Caki2 (cell line): ENCODE measurements at regions not wholly inside any gene's neighbourhood (a gene's known extent, or its start where the extent isn't known, plus 50 kb on each side); places are given as distances from the start of the nearest gene placed in this dataset.
"Not testable (repeated sequence)": the region's sequence is repeated elsewhere in the genome, so short reads cannot be mapped to it uniquely, and the experiment has no call there.

Experiments used
- DNase-seq: peaks from one replicate; pipeline ENCODE4 v3.0.0-alpha.2; 2015; ENCODE audit warnings: low read depth
- in situ Hi-C: cut with HindIII; loops from 2 replicates; pipeline ENCODE4 v1.10.0; 2016; ENCODE audit warnings: low sequenced_read_pairs, low pct_unique_long_range_greater_than_20kb, mixed read lengths

DNA sequence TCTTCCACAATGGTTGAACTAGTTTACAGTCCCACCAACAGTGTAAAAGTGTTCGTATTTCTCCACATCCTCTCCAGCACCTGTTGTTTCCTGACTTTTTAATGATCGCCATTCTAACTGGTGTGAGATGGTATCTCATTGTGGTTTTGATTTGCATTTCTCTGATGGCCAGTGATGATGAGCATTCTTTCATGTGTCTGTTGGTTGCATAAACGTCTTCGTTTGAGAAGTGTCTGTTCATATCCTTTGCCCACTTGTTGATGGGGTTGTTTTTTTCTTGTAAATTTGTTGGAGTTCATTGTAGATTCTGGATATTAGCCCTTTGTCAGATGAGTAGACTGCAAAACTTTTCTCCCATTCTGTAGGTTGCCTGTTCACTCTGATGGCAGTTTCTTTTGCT is 319.9 kb downstream of the FBXO8 start:
- DNase-seq, in situ Hi-C loops: not testable (repeated sequence)

DNA sequence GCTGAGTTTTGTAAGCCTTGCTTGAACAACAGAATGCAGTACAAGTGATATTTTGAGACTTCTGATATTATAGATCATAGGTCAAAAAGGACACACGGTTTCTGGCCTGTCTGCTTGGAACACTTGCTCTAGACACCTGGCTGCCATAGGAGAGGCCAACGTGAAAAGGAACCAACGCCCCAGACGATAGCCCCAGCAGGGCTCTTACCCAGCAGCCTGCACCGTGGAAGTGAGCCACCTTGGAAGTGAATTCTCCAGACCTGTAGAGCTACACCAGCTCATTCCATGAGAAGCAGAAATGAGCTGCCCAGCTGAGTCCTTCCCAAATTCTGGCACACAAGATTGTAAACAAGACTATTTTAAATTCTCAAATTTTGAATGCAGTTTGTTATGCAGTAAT is 323.1 kb downstream of the FBXO8 start:
- no peak for DNase-seq
- in situ Hi-C loops, result no loop called here

DNA sequence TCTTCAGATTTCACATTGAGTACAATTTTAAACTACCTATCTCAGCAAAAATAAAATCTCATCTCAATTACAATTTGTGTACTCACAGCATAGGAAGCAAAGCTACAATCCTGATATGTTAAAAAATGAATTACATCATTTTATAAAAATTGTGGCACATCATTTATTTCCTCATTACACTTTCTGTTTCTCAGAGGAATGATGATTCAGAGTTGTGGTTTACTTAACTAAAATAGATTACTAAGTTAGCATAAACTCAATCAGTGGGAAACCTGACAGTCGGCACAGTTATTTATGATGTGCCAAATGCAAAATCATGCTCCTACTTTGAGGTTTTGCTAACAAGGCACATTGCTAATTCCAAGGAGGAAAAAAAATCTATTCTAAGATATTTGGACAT is 325.0 kb downstream of the FBXO8 start:
- in situ Hi-C loops, result no loop called here
- no peak for DNase-seq

DNA sequence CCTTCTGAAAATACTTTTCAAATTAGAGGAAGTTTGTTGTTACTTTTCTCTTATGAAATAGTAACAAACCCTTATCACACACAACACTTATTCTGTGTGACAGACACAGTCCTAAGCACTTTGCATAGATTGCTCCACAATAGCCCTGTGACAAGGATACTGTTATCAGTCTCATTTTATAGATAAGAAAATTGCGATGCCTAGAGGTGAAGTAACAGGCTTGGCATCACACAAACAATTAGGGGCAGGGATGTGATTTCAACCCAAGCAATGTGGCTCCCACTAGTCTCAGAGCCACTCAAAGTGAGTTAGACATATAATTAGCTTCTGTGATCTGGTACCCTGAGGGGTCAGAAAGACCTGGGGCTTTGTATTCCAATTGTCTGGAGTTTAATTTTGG is 339.9 kb downstream of the FBXO8 start:
- no peak for DNase-seq
- in situ Hi-C loops, result no loop called here

DNA sequence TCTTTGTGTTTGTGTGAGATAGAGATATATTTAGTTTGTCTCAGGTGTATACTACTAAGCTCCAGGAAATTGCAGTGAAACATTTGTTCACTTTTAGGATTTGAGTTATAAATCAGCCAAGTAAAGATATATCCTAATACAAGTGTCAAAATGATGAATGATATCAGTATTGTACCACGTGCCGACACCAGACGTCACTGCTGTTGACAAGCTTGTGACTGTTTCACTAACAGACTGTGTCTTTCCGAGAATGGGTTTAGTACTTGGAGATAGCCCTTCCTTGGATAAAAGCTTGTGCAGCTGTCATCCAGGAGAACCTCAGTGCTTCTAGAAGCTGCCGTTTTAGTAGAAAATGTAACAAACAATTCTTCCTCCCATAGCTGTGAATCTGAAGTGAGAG is 343.3 kb downstream of the FBXO8 start:
- in situ Hi-C loops, result no loop called here
- no peak for DNase-seq

DNA sequence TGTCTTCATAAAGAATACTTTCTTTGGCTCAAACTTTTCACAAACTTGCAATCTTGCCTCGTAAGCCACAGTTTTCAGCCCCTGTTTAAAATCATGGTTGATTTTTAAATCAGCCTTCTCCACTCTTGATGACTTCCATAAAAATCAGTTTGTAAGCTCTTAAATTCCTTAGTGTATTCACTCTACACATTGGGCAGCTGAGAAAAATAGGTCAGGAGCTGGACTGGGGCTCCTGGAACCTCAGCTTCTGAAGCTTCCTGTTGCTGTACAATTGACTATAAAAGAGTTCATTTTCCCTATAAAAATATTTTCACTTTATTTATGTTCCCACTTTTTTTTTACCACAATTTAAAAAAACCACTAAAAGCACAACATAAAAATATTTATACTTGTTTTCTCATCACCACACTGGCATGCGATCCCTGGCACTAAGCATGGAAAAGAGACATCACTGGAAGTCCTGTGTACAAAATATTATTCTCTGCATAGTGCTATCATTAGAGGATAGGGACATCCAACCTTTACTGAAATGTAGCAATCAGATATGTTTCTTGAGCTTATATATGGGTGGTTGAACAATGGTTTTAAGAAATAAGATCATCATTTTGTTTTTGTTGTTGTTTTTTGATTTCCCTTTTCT is 345.7 kb downstream of the FBXO8 start:
- in situ Hi-C loops, result no loop called here
- DNase-seq, result no peak

DNA sequence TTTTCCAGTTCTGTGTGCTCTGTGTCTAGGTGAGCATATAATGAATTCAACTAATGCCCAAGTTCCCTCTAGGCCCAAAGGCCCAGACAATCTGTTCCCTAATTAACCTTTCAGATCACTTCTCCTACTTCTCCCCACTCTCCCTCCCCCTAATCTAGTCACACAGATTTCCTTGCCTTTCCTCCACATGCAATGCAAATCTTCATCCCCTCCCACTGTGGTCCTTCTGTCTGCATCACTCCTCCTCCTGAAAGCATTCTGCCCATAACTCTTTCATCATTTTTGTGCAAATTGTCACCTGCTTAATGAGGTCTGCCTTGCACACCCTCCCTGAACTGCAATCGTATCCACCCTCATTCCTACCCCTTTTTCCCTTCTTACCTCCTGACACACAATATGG is 346.6 kb downstream of the FBXO8 start:
- DNase-seq, result no peak
- in situ Hi-C loops, result no loop called here

DNA sequence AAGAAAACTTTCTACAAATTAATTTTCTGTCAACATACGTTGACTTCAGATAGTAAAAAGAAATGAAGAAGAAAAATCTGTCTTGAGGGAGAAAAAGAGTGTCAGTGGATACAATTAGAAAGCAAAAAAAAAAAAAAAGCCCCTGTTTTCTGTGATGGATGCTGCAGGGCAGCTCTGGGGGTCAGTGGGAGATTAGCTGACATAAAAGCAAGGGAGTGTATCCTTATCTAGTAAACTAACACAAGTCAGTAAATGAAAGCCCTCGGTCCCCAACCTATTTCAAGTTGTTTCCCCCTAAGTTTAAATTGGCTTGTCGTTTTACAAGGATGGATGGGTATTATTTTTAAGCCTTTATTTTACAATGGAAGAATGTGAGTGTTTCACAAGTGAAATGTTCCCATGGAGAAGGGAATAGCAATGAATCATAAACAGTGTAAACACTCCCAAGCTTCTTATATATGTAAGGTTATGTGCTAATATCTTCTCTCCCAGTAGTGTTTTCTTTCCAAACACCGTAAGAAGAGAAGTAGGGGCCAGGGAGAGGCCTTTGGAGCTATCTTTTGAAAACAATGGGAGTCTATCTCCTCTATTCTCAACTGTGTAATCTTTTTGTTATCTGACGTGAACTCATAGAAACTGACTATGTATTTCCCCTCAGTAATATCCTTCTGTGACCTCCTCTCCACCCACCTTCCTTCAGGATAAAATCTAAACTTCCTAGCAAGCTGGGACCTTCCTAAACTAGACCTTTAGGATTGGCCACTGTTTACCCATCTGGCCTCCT is 347.7 kb downstream of the FBXO8 start:
- DNase-seq, result no peak
- in situ Hi-C loops, result no loop called here

DNA sequence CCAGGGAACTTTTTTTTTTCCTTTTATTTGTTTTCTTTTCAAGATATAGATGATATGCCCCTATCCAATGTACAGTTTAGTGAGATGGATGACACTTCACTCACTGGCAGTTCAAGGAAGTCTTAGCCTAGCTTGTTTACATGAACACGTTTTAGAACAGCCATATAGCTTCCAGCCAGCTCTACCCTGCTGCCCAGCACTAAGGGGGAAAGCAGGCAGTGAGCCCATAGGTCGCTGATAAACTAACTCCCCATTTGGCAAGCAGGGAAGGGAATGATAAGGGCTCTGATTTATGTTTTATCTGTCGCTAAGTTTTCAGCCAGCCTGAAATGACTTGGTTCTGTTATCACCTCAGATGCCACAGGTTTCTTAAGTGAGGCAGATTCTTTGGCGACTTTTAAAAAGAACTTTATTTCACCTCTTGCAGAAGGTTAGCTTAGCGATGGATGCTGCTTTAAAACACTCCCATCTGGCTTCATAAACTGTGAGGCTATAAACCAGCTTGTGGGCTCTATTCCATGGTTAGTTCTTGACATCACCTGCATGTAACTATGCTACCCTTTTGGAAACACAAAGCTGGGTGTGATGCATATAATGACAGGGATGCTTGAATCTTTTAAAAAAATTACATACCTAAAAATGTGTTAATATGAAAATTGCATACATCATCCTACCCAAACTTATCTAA is 348.4 kb downstream of the FBXO8 start:
- in situ Hi-C loops, result no loop called here
- DNase-seq, result no peak

DNA sequence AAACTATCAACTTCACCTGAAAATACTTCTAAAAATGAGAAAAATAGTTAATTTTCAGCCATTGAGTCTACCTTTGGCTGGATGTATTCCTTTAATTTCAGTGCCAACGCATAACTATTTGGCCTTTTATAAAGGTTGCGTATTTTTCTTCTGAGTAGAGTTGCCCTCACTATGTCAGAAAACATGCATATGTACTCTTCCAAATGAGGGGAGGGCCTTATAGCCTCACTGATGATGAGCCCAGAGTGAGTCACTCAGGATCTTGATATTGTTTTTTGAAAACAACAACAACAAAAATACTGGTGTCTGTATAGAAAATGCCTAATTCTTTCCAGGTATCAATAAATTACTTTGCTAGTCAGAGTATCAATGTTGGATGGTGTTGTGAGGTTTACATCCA is 349.3 kb downstream of the FBXO8 start:
- in situ Hi-C loops, result no loop called here
- no peak for DNase-seq

DNA sequence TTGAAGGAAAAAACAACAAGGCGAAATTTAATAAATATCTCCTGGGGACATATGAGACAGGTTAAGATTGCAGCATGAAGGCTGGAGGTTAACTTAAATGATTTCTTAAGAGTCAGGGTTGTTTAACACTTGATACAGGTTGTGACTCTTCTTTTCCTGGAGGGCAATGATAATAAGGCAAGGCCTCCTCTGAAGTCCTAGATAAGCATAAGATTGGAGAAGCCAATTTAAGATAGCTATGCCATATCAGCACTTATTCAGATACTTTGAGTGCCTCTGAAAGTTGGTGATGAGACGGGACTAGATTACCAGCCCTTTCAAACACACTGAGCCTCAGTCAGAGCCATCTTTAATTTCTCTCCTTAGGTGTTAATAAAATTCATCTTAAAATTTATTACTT is 350.8 kb downstream of the FBXO8 start:
- DNase-seq, result no peak
- in situ Hi-C loops, result no loop called here

DNA sequence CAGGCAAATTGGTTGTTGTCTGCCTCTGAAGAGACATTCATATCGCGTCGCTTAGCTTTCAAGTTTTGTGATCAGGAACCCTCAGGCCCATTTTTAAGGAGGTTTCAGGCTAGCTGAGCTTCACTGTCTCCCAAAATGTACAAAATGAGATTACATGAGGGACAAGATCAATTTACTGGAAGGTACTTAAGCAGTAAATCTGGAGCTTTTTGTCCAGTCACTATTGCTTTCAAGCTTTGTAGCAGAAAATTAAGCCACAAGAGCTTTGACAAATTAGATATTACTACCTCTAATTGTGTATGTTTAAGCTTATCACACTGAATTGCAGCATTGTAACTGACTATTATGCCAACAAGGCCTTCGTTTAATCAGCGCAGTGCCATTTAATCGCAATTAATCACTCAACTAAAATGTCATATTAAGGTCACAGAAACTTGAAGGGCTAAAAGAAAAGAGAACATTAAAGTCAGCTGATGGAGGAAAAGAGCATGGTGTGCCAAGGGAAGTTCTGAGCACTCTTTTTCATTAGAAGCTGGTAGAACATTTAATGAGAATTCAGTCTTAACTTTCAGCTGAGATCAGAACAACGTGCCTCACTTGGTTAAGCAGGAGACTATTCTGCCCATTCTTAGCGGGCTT is 353.0 kb downstream of the FBXO8 start:
- no peak for DNase-seq
- in situ Hi-C loops, result no loop called here

DNA sequence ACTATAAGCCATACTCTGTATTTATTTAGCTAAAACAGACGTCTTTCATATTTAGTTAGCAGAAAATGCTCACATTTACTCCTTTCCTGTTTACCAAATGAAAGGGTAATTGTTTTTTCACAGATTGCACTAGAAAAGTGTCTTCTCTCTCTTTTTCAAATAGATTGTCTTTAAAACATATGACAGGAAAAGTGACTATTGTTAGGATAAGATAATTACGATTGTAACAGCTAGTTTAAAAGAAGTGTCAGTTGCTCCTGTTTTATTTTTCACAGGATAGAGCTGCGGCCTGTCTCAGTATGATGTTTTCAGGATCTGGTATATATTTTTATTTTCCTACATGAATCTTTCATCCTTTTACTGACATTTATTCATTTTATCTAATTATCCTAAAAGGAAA is 353.5 kb downstream of the FBXO8 start:
- in situ Hi-C loops, result no loop called here
- no peak for DNase-seq

DNA sequence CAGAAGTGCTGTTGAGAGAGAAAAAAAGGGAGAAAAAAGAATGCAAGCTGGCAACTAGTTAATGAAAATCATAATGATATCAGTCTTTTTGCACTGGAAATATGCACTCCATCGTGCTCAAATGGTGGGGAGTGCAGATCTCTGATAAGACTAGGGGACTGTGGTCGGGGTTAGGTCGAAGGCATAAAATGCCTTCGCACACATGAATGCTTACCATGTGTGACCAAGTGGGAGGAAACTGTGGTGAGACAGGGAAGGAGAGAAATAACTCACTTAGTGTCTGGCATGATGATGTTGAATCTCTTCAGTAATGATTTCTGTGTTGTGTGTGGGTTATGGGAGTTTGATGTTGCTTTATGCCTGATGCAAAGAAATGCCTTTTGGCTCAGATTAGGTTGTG is 358.9 kb downstream of the FBXO8 start:
- DNase-seq, result no peak
- in situ Hi-C loops, result no loop called here

DNA sequence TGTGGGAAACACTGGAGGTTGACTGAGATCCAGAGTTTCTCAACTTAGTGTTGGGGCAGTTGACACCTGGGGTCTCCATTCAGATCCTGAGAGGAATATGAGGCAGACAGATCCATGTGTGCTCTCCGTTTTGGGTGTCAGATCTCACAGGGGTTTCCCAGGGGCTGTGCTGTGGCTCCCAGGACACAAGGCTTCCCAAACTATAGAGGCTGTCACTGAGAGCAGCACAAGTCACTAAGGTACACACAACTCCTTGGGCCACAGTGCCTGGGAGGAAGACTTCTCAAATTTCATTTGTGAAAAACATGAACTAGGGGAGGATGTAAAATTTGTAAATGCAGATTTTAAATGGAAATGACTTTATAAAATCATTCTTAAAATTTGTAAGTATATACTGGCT is 363.6 kb downstream of the FBXO8 start:
- no peak for DNase-seq
- in situ Hi-C loops, result no loop called here

DNA sequence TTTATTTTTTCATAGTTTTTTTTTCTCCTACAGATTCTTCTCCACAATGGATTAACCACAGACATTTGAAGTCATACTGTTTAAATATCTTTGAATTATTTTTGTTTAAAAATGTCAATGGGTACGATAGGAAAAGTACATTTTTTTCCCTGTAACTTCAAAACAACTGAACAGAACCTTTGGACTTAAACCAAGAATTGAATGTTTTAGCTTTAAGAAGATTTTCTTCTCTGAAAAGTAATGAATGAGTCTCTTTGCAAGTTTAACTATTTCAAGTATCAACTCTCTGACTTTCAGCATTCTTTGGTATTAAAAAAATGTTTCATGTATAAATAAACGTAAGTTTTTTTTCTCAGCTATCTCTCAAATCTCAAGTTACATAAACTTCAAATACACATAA is 364.3 kb downstream of the FBXO8 start:
- DNase-seq, result no peak
- in situ Hi-C loops, result no loop called here

DNA sequence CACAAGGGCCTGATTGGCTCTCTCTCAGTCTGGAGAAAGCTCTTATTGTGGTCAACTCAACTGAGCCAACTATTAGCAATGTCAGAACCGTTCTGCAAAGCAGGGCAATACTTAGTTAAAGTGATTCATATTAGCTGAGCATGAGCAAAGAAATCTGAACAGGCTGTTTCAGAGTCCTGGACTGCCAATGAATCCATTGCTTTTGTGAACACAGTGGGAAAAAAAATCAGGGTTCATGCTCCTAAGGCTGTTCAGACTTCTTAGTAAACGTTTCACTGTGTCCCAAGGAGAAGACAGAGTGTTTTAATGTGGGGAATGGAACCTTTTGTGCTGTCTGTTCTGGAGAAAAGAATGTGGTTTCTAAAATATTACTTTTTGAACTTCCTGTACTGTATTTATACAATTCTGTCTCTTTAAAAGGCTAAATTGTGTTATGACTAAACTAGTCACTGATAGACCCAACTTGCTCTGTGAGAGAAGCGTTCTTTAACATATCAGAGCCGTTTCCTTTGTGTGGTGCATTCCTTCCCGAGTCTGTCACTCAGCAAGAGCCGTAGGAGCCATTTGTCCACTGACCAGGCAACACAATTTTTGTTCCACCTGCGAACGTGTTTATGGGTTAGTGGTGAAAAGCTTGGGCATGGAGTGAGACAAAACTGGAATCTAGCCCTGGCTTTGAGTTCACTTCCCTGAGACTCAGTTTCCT is 366.1 kb downstream of the FBXO8 start:
- in situ Hi-C loops, result no loop called here
- no peak for DNase-seq

DNA sequence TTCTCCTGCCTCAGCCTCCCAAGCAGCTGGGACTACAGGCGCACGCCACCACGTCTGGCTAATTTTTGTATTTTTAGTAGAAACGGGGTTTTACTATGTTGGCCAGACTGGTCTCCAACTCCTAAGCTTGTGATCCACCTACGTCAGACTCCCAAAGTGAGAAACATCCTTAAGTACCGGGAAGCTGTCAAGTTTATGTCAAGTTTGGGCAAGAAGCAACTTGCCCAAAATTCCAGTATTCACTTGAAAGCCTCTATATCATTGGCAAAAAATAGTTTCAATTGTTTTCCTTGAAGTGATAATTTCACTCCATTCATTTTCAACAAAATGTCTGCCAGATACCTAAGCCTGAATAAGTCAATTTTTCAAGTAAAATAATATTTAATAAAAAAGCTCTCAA is 370.0 kb downstream of the FBXO8 start:
- in situ Hi-C loops, result no loop called here
- no peak for DNase-seq

DNA sequence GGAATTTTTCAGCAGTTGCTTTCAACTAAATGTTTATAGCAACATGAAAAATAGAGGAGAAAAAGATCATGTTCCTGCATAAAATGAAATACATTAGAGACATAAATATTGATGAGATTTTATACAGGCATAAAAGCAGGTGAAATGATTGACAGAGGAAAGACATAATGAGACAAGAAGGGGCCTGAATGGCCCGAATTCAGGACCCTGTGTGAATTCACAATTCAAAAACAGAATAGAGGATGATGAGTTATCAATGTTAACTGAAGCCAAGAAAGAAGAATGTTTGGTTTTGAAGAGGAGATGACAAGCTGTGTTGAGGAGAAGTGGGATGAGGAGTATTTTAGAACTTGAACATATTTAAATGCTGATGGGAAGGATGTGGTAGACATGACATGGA is 371.1 kb downstream of the FBXO8 start:
- DNase-seq, result no peak
- in situ Hi-C loops, result no loop called here
